Cardiac fibroblast (primary cell): ENCODE measurements at regions not wholly inside any gene's neighbourhood (a gene's known extent, or its start where the extent isn't known, plus 50 kb on each side); places are given as distances from the start of the nearest gene placed in this dataset.

Source experiments
- DNase-seq, 2 donors: peaks; one replicate each; pipeline versions ENCODE4 v3.0.0 to v3.0.0-alpha.2; 2010; ENCODE audit warnings: low read depth in 2 of 2
- H3K4me3 ChIP-seq, 2 donors: replicated peaks in 1 of 2; 1 replicate in 1 of 2; 2 replicates in 1 of 2; pipeline ENCODE4 v1.5.1; 2011; ENCODE audit warnings: low read depth in 2 of 2, low read length in 2 of 2, mild to moderate bottlenecking in 2 of 2, moderate library complexity in 1 of 2
- CTCF ChIP-seq: IDR thresholded peaks from one replicate; pipeline ENCODE4 v1.5.1; 2011; ENCODE audit warnings: low read depth, mild to moderate bottlenecking, low read length, inconsistent platforms

DNA sequence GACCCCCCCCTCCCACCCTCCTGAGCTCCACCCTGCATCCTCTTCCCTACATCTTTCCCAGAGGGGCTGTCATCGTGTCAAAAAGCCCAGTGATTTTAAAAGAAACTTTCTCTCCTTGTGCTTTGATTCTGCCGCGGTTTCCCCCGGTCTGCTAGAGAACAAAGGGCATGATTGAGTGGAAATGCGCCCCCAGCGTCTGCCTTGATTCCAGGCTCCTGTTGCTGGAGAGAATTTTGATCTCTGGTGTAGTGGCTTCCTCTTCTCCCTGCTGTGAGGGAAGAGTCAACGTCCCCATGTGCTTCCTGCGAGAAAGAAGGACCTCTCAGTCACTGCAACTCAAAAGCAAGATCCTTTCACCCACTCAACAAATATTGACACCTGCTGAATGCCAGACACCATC is 61.9 kb upstream of the RAPGEF1 start:
- no peak for DNase-seq
- no peak for TF ChIP-seq CTCF
- H3K4me3 ChIP-seq, result no peak overlapping the region

DNA sequence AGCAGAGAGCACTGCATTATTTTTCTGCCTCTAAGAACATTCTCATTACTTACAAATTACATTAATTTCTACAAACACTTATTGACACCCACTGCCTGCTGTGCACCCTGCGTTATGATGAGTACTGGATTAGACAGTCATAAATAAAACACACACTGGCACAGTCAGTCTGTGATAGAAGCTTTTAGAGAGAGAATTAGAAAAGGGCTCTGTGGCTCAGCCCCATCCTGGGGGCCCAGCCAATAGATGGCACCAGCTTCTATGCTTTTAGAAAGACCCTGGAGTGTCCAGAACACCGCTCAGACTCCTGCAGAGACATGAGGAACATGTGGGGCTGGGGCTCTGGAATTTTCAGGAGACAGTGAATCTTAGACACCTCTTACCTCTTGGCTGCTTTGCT is 61.0 kb upstream of the RAPGEF1 start:
- no peak for TF ChIP-seq CTCF
- no peak for DNase-seq
- no peak overlapping the region for H3K4me3 ChIP-seq

- no peak for DNase-seq
- no peak overlapping the region for H3K4me3 ChIP-seq
- no peak for TF ChIP-seq CTCF
Measured at GRCh38 chr9:131800366-131800765, 60.5 kb upstream of the RAPGEF1 start.

DNA sequence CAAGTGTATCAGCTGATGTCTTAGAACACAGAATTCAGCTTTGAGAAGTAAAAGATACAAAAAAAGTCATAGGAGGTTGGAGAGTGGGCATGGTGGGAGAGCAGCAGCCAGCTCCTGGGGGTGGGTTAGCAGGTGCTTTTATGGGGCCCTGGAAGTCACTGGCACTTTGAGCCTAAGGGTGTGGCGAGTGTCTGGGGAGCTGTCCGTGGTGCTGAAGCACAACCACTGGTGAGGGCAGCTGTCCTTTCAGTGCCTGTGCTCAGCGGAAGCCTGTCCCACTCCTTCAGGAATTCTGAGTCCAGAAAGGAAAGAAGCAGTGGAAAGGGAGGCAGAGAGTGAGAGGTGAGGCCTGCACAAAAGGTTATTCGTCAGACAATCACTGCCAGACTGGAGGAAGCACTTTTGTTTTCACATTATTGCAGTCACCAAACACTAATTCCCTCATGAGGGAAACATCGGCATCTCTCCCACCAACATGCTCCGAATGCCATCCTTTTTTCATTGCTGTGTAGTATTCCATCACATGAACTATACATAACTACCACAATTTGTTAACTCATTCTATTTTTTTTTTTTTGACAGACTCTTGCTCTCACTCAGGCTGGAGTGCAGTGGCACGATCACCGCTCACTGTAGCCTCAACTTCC is 59.4 kb upstream of the RAPGEF1 start:
- no peak for TF ChIP-seq CTCF
- no peak overlapping the region for H3K4me3 ChIP-seq
- peak; percentile 32 to 47 for DNase-seq

DNA sequence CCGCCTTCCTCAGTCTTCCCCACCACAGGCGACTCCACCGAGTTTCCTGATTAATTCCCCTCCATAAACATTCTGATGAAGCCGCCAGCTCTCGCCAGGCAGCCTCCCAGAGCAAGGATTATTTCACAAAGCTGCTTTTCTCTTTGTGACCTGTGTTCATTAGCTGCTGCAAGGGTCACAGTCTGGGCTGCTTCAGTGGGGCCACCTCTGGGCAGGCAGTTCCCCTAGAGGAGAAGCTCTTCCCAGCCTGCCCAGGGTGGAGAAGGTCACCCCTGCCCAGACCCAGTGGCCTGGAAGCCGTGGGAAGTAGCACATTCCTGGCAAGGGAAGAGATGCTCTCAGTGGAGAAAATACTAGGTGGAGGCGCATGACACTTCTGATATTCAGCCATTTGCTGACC is 58.4 kb upstream of the RAPGEF1 start:
- no peak for DNase-seq
- no peak for TF ChIP-seq CTCF

DNA sequence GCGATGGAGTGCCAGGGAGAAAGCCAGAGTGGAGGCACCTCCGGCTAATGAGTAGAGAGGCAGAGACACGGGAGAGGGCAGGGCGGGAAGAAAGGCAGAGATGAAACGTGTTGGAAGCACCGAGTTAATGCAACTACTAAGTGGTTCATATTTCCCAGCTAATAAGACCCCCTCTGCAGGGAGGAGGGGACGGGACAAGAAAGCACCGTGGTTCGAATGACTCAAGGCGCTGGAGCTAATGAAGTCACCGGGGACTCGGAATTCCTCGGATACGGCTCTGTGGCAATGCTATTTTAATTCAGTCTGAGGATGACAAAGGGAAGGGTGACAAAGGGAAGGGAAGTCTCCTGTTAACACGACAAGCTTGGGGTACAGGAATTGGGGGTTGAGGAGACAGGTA is 54.5 kb upstream of the RAPGEF1 start:
- no peak for DNase-seq
- H3K4me3 ChIP-seq, result no peak overlapping the region
- no peak for TF ChIP-seq CTCF

More for the DNA sequence above, 58.4 kb upstream of the RAPGEF1 start:
- no peak overlapping the region for H3K4me3 ChIP-seq
